Left cardiac atrium (tissue), 4 donors: ENCODE measurements at regions not wholly inside any gene's neighbourhood (a gene's known extent, or its start where the extent isn't known, plus 50 kb on each side); places are given as distances from the start of the nearest gene placed in this dataset.

ENCODE experiments used
- ATAC-seq, 2 donors: fragments of 200-7000 bp; cut with Tn5 transposase; one replicate each; pipeline ENCODE4 v1.9.1; 2020; ENCODE audit warnings: mild to moderate bottlenecking in 2 of 2, moderate library complexity in 2 of 2
- DNase-seq: peaks from one replicate; pipeline ENCODE4 v3.0.0-alpha.2; 2020
- intact Hi-C, 2 donors: fragments of 100-400 bp; cut with DNase I; formaldehyde crosslinking; loops; one replicate each; pipeline versions ENCODE4 v1.14.1 to v1.15.1; 2022 to 2023
- donor health status: DM: no; HTN: yes; CAD: no.
- donor health status: DM: no; HTN: yes; CAD: no; lungs with severe emphysema.
- donor health status: DM: yes; HTN: yes; CAD: no.
- donor health status: Dilated cardiomyopathy.

DNA sequence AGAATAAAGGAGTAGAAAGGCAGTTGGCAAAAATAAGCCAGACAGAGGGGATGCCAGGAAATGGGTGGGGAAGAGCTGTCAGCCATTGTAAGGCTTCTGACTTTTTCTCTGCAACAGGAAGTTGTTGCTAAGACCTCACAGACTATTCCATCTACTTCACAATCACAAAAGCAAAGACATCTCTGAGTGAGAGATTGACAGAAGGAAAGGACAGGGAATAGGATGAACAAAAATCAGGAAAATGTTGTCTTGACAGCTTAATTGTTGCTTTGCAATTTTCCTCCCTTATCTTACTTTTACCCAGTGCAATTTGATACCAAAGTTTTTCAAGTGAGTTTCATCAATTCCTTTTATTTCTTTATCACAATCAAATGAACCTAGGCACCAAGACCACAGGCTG lies 291.2 kb downstream of the CBLN4 start:
- ATAC-seq (no peak), DNase-seq (no peak)
- intact Hi-C loops: no loop called here

- DNase-seq: no peak
- no peak for ATAC-seq
- intact Hi-C loops: no loop called here
Measured at GRCh38 chr20:55704458-55704857, 300.9 kb downstream of the CBLN4 start.

- ATAC-seq (no peak), DNase-seq (no peak)
- intact Hi-C loops: no loop called here
Measured at GRCh38 chr20:55701467-55701866, 303.9 kb downstream of the CBLN4 start.

- intact Hi-C loops: no loop called here
- no peak for ATAC-seq
- no peak for DNase-seq
Measured at GRCh38 chr20:55696520-55696919, 308.8 kb downstream of the CBLN4 start.

- no peak for DNase-seq
- ATAC-seq: no peak
- intact Hi-C loops: no loop called here
Measured at GRCh38 chr20:55693641-55694040, 311.7 kb downstream of the CBLN4 start.

DNA sequence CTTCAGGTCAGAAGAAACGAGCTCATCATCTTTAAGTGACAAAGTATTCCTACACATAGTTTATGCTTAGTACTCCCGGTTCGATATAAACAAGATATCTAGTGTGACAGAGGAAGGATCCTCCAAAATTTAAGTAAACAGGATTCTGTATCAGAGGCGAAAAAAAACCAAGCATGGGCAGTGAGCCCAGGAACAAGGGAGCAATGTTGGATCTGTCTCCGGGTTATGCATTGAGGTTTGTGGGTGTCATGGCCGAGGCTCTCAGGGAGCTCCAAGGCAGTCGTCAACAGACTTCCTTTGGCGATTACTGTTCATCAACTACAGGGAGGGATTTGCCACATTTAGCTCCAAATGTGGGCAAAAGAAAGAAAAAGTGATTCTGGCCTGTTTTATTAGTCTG lies 319.5 kb downstream of the CBLN4 start:
- ATAC-seq (no peak), DNase-seq (no peak)
- intact Hi-C loops: no loop called here

DNA sequence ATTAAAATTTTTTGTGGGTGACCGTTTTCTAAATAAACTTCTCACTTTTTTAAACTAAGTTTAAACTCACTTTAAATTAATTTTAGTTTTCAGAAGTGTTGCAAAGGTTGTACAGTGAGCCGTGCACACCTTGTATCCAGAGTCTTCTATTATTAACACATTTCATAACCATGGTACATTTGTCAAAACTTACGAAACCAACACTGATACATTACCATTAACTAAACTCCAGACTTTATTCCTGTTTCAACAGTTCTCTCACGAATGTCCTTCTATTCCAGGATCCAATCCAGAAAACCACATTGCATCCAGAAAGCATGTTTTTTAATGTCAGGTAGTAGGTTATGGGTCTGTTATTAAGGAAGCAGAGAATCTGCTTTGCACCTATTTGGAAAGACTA lies 319.9 kb downstream of the CBLN4 start:
- DNase-seq: no peak
- intact Hi-C loops: no loop called here
- ATAC-seq: no peak

DNA sequence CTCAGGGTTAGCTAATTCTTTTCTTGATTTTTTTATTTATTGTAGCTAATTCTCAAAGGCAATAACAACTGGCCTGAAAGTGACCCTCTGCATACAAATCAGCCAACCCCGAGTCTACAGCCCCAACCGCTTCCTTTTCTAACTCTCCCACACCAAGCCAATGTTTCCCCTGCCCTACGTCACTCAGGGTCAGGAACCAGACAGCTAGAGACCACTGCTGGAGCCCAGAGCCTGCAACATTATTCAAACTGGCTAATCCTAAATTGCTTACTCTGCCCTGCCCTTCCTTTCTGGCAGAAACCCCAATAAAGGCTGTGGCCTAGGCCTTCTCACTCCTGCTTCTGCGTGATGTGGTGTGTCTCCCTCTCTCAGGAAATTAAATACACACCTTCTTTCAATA lies 320.7 kb downstream of the CBLN4 start:
- intact Hi-C loops: no loop called here
- peak; percentile 41 to 67 for ATAC-seq
- peak; percentile 19 for DNase-seq

DNA sequence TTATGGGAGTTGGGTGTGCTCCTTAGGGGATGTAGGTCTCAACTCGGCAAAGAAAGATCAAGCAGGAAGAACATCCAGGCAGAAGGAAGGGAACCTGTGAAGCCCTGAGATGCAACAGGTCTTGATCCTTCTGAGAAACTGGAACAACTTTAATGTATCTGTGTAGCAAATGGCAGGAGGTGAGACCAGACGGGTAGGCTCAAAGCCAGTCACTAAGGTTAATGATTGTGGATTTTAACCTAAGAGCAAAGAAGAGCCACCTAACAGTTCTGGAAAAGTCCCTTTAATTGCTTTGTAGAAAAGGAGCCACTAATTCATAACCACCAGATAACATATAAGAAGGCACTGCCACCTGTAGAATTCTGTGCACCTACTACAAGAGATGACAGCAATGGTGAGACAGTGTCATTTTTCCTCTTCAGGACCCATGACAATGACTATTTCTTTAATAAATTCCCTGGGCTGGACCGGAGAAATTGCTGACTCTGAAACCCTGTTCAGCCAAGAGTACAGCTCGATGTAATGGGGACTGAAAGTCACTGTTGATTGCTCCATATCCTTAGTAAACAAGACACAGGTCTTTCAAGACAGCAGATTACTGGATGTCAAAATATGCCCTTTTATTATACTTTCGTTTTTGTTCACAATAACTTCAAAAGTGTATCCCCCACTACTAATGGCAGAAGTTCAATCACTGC lies 326.2 kb downstream of the CBLN4 start:
- intact Hi-C loops: no loop called here
- no peak for DNase-seq
- ATAC-seq: no peak

DNA sequence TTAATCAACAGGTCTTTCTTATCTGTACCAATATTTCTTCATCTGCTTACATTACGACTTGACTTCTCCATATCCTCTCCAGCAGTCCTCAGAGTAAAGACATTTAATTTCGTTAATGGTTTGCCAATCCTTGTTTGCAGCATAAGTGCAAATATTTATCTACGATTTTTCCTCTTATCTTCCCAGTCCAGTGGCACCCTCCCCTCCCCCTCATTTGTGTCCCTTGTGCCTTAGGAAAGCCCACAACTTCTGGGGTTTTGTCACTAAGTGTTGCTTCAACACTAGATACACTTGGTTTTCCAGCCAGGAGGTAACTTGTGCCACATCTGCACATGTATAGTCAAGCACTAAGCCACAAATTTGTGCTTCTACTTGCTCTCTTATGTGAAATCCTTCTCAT lies 327.2 kb downstream of the CBLN4 start:
- intact Hi-C loops: no loop called here
- ATAC-seq: no peak
- no peak for DNase-seq

- DNase-seq (no peak), ATAC-seq (no peak)
- intact Hi-C loops: no loop called here
Measured at GRCh38 chr20:55677011-55677410, 328.3 kb downstream of the CBLN4 start.

DNA sequence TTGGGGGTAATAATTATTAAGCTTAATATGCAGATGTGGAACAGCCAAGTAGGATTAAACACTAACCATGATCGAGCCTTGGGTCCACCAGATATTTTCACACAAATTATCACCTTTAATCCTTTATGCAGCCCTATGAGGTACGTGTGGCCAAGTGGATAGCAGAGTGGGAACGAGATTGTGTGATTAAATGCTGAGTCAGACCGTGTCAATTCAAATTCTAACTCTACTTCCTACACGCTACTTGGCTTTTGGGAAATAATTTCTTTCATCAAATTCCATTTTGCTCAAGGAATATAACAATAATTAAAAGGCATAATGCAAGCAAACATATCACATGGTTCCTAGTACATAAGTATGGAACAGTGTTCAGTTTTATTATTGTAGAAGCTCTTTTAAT lies 329.2 kb downstream of the CBLN4 start:
- no peak for DNase-seq
- intact Hi-C loops: no loop called here
- ATAC-seq: no peak

DNA sequence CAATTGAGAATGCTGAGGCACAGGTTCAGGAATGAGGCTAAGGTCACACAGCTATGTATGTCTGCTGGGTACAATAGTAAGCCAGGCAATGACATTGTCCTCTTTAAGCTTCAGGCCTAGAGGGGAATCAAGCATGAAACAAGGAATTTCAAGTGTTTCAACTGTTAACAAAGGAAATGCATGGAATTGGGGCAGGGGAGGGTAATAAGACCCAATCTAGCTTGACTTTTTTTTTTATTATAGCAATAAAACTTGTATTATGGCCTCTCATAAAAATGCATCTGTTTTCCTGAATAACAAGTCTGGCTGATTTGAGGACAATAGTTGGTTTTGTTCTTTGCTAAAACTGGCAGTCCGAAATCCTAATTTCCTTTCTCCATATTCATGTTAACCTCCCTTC lies 336.7 kb downstream of the CBLN4 start:
- no peak for ATAC-seq
- no peak for DNase-seq
- intact Hi-C loops: no loop called here

DNA sequence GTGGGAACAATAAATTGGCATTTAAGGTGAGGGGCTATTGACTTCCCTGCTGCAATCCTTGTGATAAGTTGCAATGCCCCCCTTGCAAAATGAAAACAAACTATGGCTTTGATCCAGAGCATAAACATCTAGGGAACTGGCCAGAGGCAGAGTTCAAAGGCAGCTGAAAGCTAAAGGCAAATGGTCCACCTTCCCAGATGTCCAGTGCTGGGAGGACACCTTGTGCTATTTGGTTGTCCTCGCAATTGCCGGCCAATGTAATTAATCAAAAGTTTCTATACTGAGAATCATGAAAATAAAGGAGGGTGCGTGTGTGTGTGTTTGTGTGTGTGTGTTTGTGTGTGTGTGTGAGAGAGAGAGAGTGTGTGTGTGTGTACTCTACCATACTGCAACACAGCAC lies 337.4 kb downstream of the CBLN4 start:
- intact Hi-C loops: no loop called here

GRCh38 chr20:55667024-55667423 lies 338.3 kb downstream of the CBLN4 start:
- ATAC-seq (no peak), DNase-seq (no peak)
- intact Hi-C loops: no loop called here

More for the DNA sequence above, 337.4 kb downstream of the CBLN4 start:
- no peak for ATAC-seq
- no peak for DNase-seq

GRCh38 chr20:55656231-55656775 lies 349.0 kb downstream of the CBLN4 start:
- DNase-seq (no peak), ATAC-seq (no peak)
- intact Hi-C loops: no loop called here

- ATAC-seq (no peak), DNase-seq (no peak)
- intact Hi-C loops: no loop called here
Measured at GRCh38 chr20:55650657-55651360, 354.5 kb downstream of the CBLN4 start.

DNA sequence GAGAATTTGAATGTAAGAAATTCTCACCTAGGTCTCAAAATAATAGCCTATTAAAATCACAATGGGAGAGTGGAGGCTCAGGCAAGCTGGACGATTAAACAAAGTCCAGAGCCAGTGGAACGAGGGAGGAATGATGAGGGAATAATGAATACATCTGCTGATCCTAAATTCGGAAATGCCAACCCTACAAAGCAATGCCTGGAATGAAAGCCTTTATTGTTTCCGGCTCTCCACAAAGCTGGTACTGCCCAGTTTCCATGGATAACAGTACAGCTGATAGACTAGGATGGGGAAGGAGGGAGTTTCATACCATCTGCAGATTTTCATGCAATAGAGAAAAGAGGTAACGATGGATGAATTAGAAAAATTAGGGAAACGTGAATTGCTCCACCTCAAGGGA lies 356.1 kb downstream of the CBLN4 start:
- intact Hi-C loops: no loop called here
- no peak for DNase-seq
- ATAC-seq: no peak

- intact Hi-C loops: no loop called here
- ATAC-seq (no peak), DNase-seq (no peak)
Measured at GRCh38 chr20:55646851-55647250, 358.5 kb downstream of the CBLN4 start.

GRCh38 chr20:55641497-55641896 lies 363.8 kb downstream of the CBLN4 start:
- ATAC-seq (no peak), DNase-seq (no peak)
- intact Hi-C loops: no loop called here

GRCh38 chr20:55635870-55636269 lies 369.4 kb downstream of the CBLN4 start:
- intact Hi-C loops: no loop called here
- DNase-seq (no peak), ATAC-seq (no peak)
